ENCODE measurements at regions not wholly inside any gene's neighbourhood (a gene's known extent, or its start where the extent isn't known, plus 50 kb on each side); places are given as distances from the start of the nearest gene placed in this dataset.

GRCh38 chr22:47801541-47802245, 1039.2 kb downstream of the TBC1D22A start:
- Mint-ChIP-seq H3K27me3 (peaks cover 7% of the 10 kb centered on the region), H3K9me3 (peaks cover 2% of the 10 kb centered on the region), H3K36me3 (ENCODE audit: low read depth) (no peaks in the 10 kb centered on the region), H3K4me3 (no peak overlapping the region), H3K27ac (no peak overlapping the region), H3K4me1 (no peaks in the 10 kb centered on the region)
- ChIA-PET POLR2A (no interaction called here), CTCF (no interaction called here)
- DNase-seq, result no peak

- Mint-ChIP-seq H3K27ac (no peak overlapping the region), H3K27me3 (peaks cover 7% of the 10 kb centered on the region), H3K4me1 (no peaks in the 10 kb centered on the region), H3K36me3 (ENCODE audit: low read depth) (no peaks in the 10 kb centered on the region), H3K4me3 (no peak overlapping the region), H3K9me3 (peaks cover 2% of the 10 kb centered on the region)
- CTCF ChIA-PET, result no interaction called here
- POLR2A ChIA-PET, result no interaction called here
- no peak for DNase-seq
These were observed 1035.8 kb downstream of the TBC1D22A start for GRCh38 chr22:47798229-47798628.

DNA sequence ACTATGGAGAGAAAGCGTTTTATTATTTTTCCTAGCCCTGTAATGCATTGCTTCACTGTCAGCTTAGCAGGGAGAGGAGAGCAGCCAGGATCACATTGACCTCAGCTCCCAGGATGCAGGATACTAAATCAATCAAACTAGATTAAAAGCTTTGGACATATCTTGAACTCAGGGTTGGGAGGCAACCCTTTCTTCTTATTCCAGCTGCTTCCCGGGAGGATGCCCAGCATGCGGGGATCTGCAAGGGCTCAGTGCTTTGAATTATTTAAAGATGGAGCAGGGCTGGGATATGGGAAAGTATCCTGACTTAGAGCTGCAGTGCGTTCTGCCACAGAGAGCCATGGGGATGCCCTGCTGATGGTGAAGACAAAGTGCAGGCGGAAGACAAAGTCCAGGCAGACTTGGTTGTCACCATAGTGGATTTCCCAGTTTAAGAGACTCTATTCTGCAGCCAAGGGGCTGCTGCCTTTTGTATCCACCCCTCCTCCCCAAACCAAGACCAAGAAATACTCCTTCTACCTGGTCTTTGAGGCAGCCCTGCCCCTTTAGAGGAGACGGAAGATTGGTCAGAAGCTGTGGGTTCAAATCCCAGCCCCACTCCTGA, 1035.0 kb downstream of the TBC1D22A start:
- H3K36me3 Mint-ChIP-seq (ENCODE audit: low read depth), result no peaks in the 10 kb centered on the region
- ChIA-PET CTCF (no interaction called here), POLR2A (no interaction called here)
- peaks cover 7% of the 10 kb centered on the region for H3K27me3 Mint-ChIP-seq
- DNase-seq, result no peak
- no peak overlapping the region for H3K27ac Mint-ChIP-seq
- H3K4me1 Mint-ChIP-seq, result no peaks in the 10 kb centered on the region
- H3K4me3 Mint-ChIP-seq, result no peak overlapping the region
- H3K9me3 Mint-ChIP-seq, result peaks cover 2% of the 10 kb centered on the region

- Mint-ChIP-seq H3K9me3 (peaks cover 2% of the 10 kb centered on the region), H3K4me1 (no peaks in the 10 kb centered on the region), H3K27ac (no peak overlapping the region), H3K36me3 (ENCODE audit: low read depth) (no peaks in the 10 kb centered on the region), H3K4me3 (no peak overlapping the region), H3K27me3 (peaks cover 5% of the 10 kb centered on the region)
- POLR2A ChIA-PET, result no interaction called here
- no peak for DNase-seq
- CTCF ChIA-PET, result no interaction called here
These were observed 1033.9 kb downstream of the TBC1D22A start for GRCh38 chr22:47796128-47796908.

DNA sequence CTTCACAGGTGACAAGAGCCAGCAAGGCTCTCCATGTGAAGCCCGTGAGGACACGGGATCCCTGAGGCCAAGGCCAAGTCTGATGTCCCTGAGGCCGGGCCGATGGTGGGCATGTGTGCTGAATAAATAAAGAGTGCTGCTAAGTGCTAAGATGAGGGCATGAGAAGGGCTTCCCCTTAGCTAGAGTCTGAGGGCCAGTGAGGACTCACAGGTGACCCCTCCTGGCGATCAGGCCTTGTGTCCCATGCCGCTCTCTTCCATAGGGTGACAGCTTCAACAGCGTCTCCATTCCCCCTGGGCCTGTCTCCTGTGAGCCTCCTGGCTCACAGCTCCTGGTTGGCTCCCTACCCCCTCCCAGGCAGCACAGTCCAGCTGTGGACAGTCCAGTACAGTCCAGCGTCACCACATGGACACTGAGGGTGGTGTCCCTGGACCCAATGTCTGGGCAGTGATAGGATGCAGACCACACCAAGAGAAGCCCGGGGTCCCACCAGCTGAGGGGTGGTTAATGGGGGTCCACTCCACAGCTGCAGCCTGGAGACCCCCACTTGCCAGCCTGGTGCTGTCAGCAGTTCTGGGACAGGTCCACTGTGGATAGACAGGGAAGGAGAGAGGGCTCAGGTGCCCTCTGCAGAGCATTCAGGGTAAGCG, 1033.2 kb downstream of the TBC1D22A start:
- H3K27me3 Mint-ChIP-seq, result peaks cover 5% of the 10 kb centered on the region
- no peaks in the 10 kb centered on the region for H3K36me3 Mint-ChIP-seq (ENCODE audit: low read depth)
- H3K4me3 Mint-ChIP-seq, result no peak overlapping the region
- no peak overlapping the region for H3K27ac Mint-ChIP-seq
- H3K9me3 Mint-ChIP-seq, result peaks cover 2% of the 10 kb centered on the region
- DNase-seq, result no peak
- ChIA-PET POLR2A (no interaction called here), CTCF (no interaction called here)
- no peaks in the 10 kb centered on the region for H3K4me1 Mint-ChIP-seq

- H3K4me3 Mint-ChIP-seq, result no peak overlapping the region
- CTCF ChIA-PET, result no interaction called here
- H3K27me3 Mint-ChIP-seq, result peaks cover 3% of the 10 kb centered on the region
- H3K36me3 Mint-ChIP-seq (ENCODE audit: low read depth), result no peaks in the 10 kb centered on the region
- POLR2A ChIA-PET, result no interaction called here
- H3K27ac Mint-ChIP-seq, result no peak overlapping the region
- no peaks in the 10 kb centered on the region for H3K4me1 Mint-ChIP-seq
- H3K9me3 Mint-ChIP-seq, result peaks cover 2% of the 10 kb centered on the region
- DNase-seq, result no peak
These were observed 1032.4 kb downstream of the TBC1D22A start for GRCh38 chr22:47794851-47795250.

- peaks cover 4% of the 10 kb centered on the region for H3K27me3 Mint-ChIP-seq
- H3K4me3 Mint-ChIP-seq, result no peak overlapping the region
- peaks cover under 1% of the 10 kb centered on the region for H3K9me3 Mint-ChIP-seq
- no peak overlapping the region for H3K27ac Mint-ChIP-seq
- no peaks in the 10 kb centered on the region for H3K4me1 Mint-ChIP-seq
- no peak for DNase-seq
- POLR2A ChIA-PET, result no interaction called here
- no peaks in the 10 kb centered on the region for H3K36me3 Mint-ChIP-seq (ENCODE audit: low read depth)
- CTCF ChIA-PET, result no interaction called here
These were observed 1031.1 kb downstream of the TBC1D22A start for GRCh38 chr22:47793304-47794101.

GRCh38 chr22:47789171-47789570, 1026.7 kb downstream of the TBC1D22A start:
- no peaks in the 10 kb centered on the region for H3K4me1 Mint-ChIP-seq
- H3K4me3 Mint-ChIP-seq, result no peak overlapping the region
- ChIA-PET POLR2A (no interaction called here), CTCF (no interaction called here)
- no peaks in the 10 kb centered on the region for H3K9me3 Mint-ChIP-seq
- DNase-seq, result no peak
- H3K36me3 Mint-ChIP-seq (ENCODE audit: low read depth), result no peaks in the 10 kb centered on the region
- no peak overlapping the region for H3K27ac Mint-ChIP-seq
- H3K27me3 Mint-ChIP-seq, result peaks cover 4% of the 10 kb centered on the region

GRCh38 chr22:47788461-47788860, 1026.0 kb downstream of the TBC1D22A start:
- Mint-ChIP-seq H3K27ac (no peak overlapping the region), H3K36me3 (ENCODE audit: low read depth) (no peaks in the 10 kb centered on the region), H3K27me3 (peaks cover 4% of the 10 kb centered on the region), H3K9me3 (no peaks in the 10 kb centered on the region), H3K4me1 (no peaks in the 10 kb centered on the region), H3K4me3 (no peak overlapping the region)
- ChIA-PET POLR2A (no interaction called here), CTCF (no interaction called here)
- no peak for DNase-seq

DNA sequence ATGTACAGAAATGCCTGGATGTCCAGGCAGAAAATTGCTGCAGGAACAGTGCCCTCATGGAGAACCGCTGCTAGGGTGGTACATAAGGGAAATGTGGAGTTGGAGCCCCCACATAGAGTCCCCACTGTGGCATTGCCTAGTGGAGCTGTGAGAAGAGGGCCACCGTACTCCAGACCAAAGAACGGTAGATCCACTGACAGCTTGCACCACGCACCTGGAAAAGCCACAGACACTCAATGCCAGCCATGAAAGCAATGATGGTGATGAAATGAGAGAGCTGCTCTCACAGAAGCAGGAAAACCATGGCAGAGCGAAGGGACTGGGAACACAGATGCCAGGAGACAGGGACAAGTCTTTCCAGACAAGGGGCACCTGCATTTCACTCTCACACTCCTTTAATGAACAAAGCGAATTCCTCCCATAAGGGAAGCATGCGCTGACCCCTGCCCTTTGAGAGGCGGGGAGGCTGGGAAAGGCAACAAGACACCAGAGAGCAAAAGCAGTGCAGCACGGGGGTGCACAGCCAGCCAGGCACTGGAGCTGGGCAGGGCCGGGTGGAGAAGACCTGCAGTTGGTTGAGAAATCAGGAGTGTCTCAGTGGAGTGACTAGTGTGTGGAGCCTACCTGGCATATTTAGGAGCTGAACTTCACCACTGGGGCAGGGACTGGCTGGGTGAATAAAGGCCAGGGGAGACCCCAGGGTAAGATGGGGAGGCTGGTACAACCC, 1025.2 kb downstream of the TBC1D22A start:
- POLR2A ChIA-PET, result interaction anchor here (0.7 kb wide), 1 partner anchor 514 kb away, joined by 3 read pairs; no protein-coding TSS in a partner anchor
- no peak overlapping the region for H3K4me3 Mint-ChIP-seq
- no peaks in the 10 kb centered on the region for H3K36me3 Mint-ChIP-seq (ENCODE audit: low read depth)
- no peak overlapping the region for H3K27ac Mint-ChIP-seq
- no peaks in the 10 kb centered on the region for H3K9me3 Mint-ChIP-seq
- no peaks in the 10 kb centered on the region for H3K4me1 Mint-ChIP-seq
- H3K27me3 Mint-ChIP-seq, result peaks cover 4% of the 10 kb centered on the region
- CTCF ChIA-PET, result no interaction called here
- DNase-seq, result no peak

DNA sequence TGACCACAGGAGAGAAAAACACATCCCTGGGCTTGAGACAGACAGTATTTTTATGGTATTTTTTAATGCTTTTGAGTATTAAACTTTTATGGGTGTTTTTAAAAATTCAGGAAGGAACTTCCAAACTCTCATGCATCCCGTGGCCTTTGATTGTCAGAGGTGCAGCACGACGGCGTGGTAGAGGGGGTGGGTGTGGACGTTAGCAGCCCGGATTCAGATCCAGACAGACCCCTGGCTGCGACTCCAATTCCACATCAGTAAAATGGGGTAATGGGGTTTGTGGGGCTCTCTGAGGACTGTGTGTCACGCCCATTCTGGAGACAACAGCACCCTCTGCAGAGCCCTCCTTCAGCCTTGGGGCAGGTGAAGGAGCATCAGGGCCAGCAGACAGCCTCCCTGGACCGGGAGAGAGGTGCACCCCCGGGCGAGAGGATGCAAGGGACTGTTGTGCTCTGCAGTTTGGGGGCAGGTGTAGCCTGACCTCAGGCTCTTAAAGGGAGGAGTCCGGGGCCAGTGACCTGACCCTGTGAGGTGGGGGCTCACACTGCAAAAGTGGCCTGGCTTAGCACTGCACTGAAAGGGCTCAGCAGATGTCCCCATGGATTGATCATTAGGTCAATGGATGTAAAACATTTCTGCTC, 1024.3 kb downstream of the TBC1D22A start:
- Mint-ChIP-seq H3K27me3 (peaks cover 4% of the 10 kb centered on the region), H3K27ac (no peak overlapping the region), H3K9me3 (no peaks in the 10 kb centered on the region), H3K36me3 (ENCODE audit: low read depth) (no peaks in the 10 kb centered on the region), H3K4me3 (no peak overlapping the region), H3K4me1 (no peaks in the 10 kb centered on the region)
- POLR2A ChIA-PET, result no interaction called here
- CTCF ChIA-PET, result no interaction called here
- DNase-seq, result no peak

DNA sequence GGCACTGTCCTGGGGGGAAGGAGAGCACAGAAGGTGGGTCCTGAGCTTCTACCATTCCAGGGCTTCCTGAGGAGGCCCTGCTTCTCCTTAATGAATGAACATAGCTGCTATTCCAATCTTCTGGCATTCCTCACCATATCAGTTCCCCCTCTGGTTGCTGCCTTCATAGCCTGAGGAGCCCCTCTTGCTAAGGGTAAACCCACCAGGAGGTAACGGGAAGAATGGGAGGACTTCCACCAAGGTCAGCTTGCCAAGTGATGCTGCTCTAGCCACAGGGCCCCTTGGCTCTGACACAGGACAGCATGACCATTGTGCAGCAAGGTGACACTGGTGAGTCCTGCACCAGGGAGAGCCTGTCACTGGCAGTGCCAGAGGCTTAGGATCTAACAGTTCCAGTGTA, 1022.5 kb downstream of the TBC1D22A start:
- H3K27me3 Mint-ChIP-seq, result peaks cover 4% of the 10 kb centered on the region
- ChIA-PET CTCF (no interaction called here), POLR2A (no interaction called here)

More for the DNA sequence above, 1022.5 kb downstream of the TBC1D22A start:
- Mint-ChIP-seq H3K9me3 (no peaks in the 10 kb centered on the region), H3K27ac (no peak overlapping the region), H3K4me3 (no peak overlapping the region), H3K36me3 (ENCODE audit: low read depth) (no peaks in the 10 kb centered on the region), H3K4me1 (no peaks in the 10 kb centered on the region)
- no peak for DNase-seq

All from activated CD4-positive, alpha-beta T cell treated with anti-CD3 and anti-CD28 coated beads, Interleukin-2, amount 10 ng/mL, durations not matched to agents 7 days and 5 days (primary cell).